Progenitor cell of endocrine pancreas (in vitro differentiated cells): ENCODE measurements at regions not wholly inside any gene's neighbourhood (a gene's known extent, or its start where the extent isn't known, plus 50 kb on each side); places are given as distances from the start of the nearest gene placed in this dataset.

Experiments used
- DNase-seq: peaks from one replicate; pipeline ENCODE4 v3.0.0; 2021; ENCODE audit warnings: low spot score; ENCODE audit not compliant: unreplicated experiment
- H3K27ac Mint-ChIP-seq: 2 replicates; pipeline ENCODE4 v1.8.0; 2021; ENCODE audit warnings: mild to moderate bottlenecking, moderate library complexity, mixed read lengths
- H3K27me3 Mint-ChIP-seq: 2 replicates; pipeline ENCODE4 v1.8.0; 2021; ENCODE audit warnings: mixed read lengths
- H3K36me3 Mint-ChIP-seq: 2 replicates; pipeline ENCODE4 v1.8.0; 2022; ENCODE audit warnings: mixed read lengths; ENCODE audit not compliant: insufficient read depth
- H3K4me1 Mint-ChIP-seq: 2 replicates; pipeline ENCODE4 v1.8.0; 2021; ENCODE audit warnings: low read depth, mixed read lengths
- H3K4me3 Mint-ChIP-seq: 2 replicates; pipeline ENCODE4 v1.8.0; 2021; ENCODE audit warnings: low read depth, mild to moderate bottlenecking, moderate library complexity, mixed read lengths
- H3K9me3 Mint-ChIP-seq: 2 replicates; pipeline ENCODE4 v1.8.0; 2021; ENCODE audit warnings: low read depth, mixed read lengths
- CTCF ChIP-seq: fragments of 200-600 bp; sonication (generic); IDR thresholded peaks from one replicate; pipeline ENCODE4 v1.5.0; 2021; ENCODE audit warnings: antibody characterized with exemption, mild to moderate bottlenecking; ENCODE audit not compliant: unreplicated experiment

DNA sequence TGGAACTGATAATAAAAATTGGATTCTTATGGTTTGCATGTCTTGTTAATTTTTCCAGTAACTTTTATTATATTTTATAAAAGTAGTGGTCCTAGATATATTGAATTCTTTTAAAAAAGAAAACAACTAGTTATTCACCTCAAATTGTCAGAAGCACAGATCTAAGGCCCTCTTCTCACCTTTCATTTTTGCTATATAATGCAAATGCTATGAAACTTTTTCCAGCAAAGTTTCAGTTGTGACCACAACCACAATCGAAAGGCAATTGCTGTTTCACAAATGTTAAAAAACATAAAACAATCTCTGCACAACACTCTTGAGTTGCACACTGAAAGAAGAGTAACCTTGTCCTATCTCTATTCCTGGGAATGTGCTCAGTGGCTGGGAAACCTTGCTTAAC lies 479.8 kb upstream of the FLRT2 start:
- H3K36me3 Mint-ChIP-seq: peaks cover 8% of the 10 kb centered on the region
- no peaks in the 10 kb centered on the region for H3K4me1 Mint-ChIP-seq
- no peak overlapping the region for H3K4me3 Mint-ChIP-seq
- no peak for TF ChIP-seq CTCF
- no peak overlapping the region for H3K27ac Mint-ChIP-seq
- no peak for DNase-seq
- no peaks in the 10 kb centered on the region for H3K27me3 Mint-ChIP-seq
- H3K9me3 Mint-ChIP-seq: peaks cover 26% of the 10 kb centered on the region

GRCh38 chr14:85052646-85053045 lies 477.3 kb upstream of the FLRT2 start:
- no peak overlapping the region for H3K27ac Mint-ChIP-seq
- TF ChIP-seq CTCF: no peak
- H3K27me3 Mint-ChIP-seq: no peaks in the 10 kb centered on the region
- H3K36me3 Mint-ChIP-seq: peaks cover 5% of the 10 kb centered on the region
- no peak overlapping the region for H3K4me3 Mint-ChIP-seq
- peaks cover 28% of the 10 kb centered on the region for H3K9me3 Mint-ChIP-seq
- no peak for DNase-seq
- H3K4me1 Mint-ChIP-seq: no peaks in the 10 kb centered on the region

DNA sequence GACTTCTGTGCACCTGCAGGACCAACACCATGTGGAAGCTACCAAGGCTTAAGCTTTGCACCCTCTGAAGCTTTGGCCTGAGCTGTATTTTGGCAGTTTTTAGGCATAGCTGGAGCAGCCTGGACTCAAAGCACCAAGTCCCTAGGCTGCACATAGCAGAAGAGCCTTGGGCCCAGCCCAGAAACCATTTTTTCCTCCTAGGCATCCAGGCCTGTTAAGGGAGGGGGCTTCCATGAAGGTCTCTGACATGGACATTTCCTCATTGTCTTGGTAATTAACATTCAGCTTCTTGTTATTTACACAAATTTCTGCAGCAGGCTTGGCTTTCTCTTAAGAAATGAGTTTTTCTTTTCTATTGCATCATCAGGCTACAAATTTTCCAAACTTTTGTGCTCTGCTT lies 475.8 kb upstream of the FLRT2 start:
- TF ChIP-seq CTCF: no peak
- Mint-ChIP-seq H3K27me3 (no peaks in the 10 kb centered on the region), H3K4me1 (no peaks in the 10 kb centered on the region), H3K9me3 (peaks cover 28% of the 10 kb centered on the region), H3K36me3 (peaks cover 5% of the 10 kb centered on the region), H3K4me3 (no peak overlapping the region), H3K27ac (no peak overlapping the region)
- DNase-seq: no peak

DNA sequence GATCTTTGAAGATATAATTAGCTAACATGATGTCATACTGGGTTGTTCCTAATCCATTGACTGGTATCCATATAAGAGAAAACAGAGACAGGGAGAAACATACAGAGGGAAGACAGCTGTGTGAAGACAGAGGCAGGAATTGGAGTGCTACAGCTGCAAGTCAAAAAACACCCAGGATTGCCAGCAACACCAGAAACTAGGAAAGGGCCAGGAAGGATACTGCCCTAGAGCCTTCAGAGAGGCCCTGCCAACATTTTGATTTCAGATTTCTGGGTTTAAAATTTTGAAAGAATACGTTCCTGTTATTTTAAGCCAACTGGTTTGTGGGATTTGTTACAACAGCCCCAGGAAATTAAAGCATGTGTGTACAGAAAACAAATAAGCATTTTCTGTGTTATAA lies 473.7 kb upstream of the FLRT2 start:
- peaks cover 5% of the 10 kb centered on the region for H3K36me3 Mint-ChIP-seq
- H3K4me3 Mint-ChIP-seq: no peak overlapping the region
- no peak for TF ChIP-seq CTCF
- H3K9me3 Mint-ChIP-seq: peaks cover 28% of the 10 kb centered on the region
- H3K27me3 Mint-ChIP-seq: no peaks in the 10 kb centered on the region
- no peaks in the 10 kb centered on the region for H3K4me1 Mint-ChIP-seq
- H3K27ac Mint-ChIP-seq: no peak overlapping the region
- no peak for DNase-seq

- Mint-ChIP-seq H3K9me3 (peaks cover 24% of the 10 kb centered on the region), H3K4me1 (no peaks in the 10 kb centered on the region)
Measured at GRCh38 chr14:85057221-85057620, 472.7 kb upstream of the FLRT2 start.

More at GRCh38 chr14:85057221-85057620, 472.7 kb upstream of the FLRT2 start:
- no peak for TF ChIP-seq CTCF
- DNase-seq: no peak
- H3K27me3 Mint-ChIP-seq: no peaks in the 10 kb centered on the region
- peaks cover 5% of the 10 kb centered on the region for H3K36me3 Mint-ChIP-seq
- no peak overlapping the region for H3K27ac Mint-ChIP-seq
- H3K4me3 Mint-ChIP-seq: no peak overlapping the region
